GM20000 (cell line): ENCODE measurements at regions not wholly inside any gene's neighbourhood (a gene's known extent, or its start where the extent isn't known, plus 50 kb on each side); places are given as distances from the start of the nearest gene placed in this dataset.
"Not testable (repeated sequence)": the region's sequence is repeated elsewhere in the genome, so short reads cannot be mapped to it uniquely, and the experiment has no call there.

Source experiments
- DNase-seq: peaks from one replicate; pipeline ENCODE4 v3.0.0; 2012; ENCODE audit warnings: low spot score
- TF ChIP-seq, protein P1 (sequence below): IDR thresholded peaks from 2 replicates; pipeline ENCODE4 v1.5.1; 2012; ENCODE audit warnings: mild to moderate bottlenecking, control low read depth; ENCODE audit errors: extremely low read depth, missing control alignments

DNA sequence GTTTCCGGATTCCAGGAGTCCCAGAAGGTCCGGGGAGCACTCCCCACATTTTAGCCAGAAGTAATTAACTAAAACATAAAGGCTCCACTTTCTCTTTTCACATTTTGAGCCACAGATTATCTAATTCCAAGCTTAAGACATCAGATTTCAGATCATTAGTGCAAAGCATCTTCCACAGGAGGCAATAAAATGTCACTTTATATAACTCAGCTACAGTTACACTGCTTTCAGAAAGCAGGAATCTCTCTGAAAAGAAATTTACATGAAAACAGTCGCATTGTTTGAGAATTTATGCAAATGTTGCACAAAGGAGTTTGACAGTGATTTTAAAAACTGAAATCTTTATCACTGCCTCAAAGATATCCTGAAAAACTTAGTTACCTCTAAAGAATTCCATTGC is 99.7 kb downstream of the LMO4 start:
- TF ChIP-seq, protein P1, sequence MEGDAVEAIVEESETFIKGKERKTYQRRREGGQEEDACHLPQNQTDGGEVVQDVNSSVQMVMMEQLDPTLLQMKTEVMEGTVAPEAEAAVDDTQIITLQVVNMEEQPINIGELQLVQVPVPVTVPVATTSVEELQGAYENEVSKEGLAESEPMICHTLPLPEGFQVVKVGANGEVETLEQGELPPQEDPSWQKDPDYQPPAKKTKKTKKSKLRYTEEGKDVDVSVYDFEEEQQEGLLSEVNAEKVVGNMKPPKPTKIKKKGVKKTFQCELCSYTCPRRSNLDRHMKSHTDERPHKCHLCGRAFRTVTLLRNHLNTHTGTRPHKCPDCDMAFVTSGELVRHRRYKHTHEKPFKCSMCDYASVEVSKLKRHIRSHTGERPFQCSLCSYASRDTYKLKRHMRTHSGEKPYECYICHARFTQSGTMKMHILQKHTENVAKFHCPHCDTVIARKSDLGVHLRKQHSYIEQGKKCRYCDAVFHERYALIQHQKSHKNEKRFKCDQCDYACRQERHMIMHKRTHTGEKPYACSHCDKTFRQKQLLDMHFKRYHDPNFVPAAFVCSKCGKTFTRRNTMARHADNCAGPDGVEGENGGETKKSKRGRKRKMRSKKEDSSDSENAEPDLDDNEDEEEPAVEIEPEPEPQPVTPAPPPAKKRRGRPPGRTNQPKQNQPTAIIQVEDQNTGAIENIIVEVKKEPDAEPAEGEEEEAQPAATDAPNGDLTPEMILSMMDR, result no peak
- no peak for DNase-seq

DNA sequence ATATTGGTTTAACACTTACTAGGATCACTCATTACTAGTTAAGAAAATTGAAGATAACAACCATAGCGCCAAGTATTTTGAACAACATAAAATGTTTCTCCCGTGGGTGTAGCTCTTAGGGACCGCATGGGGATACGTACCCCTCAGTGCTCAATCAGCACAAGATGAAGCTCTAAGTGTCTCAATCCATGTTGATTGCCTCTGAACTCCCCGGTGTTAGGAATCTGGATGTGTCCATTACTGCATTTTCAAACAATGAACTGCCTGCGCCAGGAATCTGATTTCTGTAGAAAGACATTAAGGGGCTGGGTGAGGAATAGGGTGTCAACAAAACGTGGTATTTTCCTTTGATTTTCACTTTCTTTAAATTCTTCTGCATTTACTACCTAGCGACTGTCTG is 100.2 kb downstream of the LMO4 start:
- DNase-seq, result no peak
- TF ChIP-seq, protein P1, result no peak

DNA sequence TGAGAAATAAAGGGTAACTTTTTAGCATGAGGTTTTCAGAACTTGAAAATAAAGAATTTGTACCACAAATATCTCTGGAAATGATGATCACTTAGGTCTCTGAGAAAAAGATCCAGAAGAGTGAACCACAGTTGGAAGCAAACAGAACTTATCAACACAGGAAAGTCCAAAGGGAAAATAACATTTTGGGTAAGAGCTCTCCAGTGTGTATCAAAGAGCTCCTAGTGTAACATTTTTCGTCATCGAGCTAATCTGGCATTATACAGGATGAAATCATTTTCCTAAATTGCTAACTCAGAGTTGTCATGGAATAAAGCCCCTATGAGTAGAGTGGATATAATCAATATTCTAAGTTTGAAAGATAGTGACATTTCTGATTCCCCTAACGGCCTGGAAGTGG is 104.0 kb downstream of the LMO4 start:
- no peak for DNase-seq
- TF ChIP-seq, protein P1, result no peak

DNA sequence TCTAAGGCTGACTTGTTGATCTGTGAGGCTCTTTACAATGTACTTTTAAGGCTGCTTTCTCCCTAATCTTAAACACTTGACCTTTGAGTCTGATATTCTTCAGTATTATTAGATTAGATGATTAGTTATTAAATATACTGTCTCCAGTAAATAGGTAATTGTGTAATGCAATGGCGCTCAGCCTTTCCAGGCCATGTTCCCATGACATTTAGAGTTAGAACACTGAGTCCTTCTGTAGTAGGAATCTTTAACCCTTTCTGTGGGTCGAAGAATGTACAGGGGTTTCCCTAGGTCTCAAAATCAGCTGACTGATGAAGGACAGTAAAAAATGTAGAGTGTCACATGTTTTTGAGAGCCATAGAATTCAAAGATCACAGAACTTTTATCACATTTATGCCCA is 104.4 kb downstream of the LMO4 start:
- DNase-seq, result not testable (repeated sequence)

DNA sequence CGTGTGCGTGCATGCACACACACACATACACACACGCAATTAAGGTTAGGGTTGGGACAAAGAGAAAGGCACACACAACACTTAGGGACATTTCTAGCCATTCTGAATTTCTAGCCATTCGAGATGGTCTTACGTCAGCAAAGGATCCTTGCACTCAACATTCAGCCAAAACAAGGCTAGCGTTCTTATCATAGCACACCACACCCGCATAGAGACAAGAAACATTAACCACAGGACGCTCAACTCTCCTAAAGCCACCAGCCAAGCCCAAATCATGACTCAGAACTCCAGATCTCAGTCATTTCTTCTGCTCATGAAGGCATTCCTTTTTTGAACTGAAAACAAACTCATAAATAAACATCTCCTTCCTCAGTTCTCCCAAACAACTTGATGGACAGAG is 106.8 kb downstream of the LMO4 start:
- no peak for DNase-seq
- TF ChIP-seq, protein P1, result no peak

DNA sequence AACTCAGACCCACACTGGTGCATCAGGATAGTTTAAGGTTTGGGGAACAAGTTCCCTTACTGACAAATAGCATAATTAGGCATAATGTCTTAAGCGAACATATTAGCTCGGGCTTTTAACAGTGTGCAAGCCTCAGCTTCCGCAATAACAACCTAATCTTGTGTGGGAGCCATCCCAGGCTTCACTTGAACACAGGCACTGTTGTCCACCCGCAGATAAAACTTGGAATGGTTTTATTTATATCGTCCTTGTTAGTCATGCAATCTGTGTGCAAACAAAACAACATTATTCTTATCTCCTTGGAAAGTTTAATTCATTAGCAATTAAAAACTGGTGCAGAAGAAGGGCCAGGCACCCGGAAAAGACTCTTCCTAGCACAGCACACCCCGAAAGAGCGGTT is 107.4 kb downstream of the LMO4 start:
- DNase-seq, result not testable (repeated sequence)

DNA sequence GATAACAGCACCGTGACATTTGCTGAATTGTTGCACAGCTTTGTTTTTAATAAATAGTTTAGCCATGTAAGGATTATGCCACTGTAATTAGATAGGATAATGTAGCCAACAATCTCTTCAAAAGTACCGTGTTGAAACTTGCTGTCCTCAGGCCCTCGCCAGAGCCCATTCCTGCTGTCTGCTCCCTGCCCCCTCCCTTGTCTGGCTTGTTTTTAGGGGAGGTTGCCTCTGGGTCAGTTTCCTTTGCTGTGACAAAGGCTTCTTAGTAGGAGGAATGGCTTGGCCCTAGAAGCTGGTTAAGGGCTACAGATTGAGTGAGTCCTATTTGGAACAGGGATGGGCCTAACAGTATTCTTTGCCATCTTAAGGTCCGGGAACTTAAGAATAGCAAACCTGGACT is 107.9 kb downstream of the LMO4 start:
- no peak for DNase-seq
- TF ChIP-seq, protein P1, result no peak

DNA sequence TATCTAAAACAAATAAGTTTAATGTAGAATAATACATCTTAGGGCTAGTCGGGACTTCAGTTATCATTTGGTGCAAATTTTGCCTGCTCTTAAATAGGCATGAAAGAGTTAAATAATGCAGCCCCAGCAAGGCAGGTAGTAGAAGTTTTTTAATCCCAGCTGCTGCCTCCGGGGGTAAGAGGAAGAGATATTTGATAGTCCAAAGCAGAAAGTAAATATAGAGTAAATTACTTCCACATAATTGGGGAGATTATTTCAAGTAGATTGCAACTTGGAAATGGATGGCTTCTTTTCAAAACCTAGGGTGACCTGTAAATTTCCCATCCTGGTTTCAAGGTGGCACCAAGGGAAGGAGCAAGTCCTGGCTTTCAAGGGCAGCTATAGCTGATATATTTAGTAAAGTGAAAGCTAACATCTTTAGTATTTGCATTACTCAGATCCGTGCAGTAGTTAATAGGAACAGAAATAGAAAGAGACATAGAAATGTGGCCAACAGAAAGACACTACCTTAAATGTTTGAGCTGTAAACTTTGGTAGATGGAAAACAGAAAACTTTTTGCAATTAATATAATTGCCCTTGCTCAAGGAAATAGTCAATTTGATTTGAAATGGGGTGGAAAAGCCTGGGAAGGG is 109.1 kb downstream of the LMO4 start:
- no peak for DNase-seq
- TF ChIP-seq, protein P1, result no peak
